ENCODE measurements at regions not wholly inside any gene's neighbourhood (a gene's known extent, or its start where the extent isn't known, plus 50 kb on each side); places are given as distances from the start of the nearest gene placed in this dataset.
"Not testable (repeated sequence)": the region's sequence is repeated elsewhere in the genome, so short reads cannot be mapped to it uniquely, and the experiment has no call there.

GRCh38 chr9:107778661-107779060 is 289.1 kb upstream of the KLF4 start:
- H3K9me3 Mint-ChIP-seq (ENCODE audit: low read depth): no peaks in the 10 kb centered on the region
- no peaks in the 10 kb centered on the region for H3K27me3 Mint-ChIP-seq
- no peak overlapping the region for H3K4me3 Mint-ChIP-seq
- H3K27ac Mint-ChIP-seq: no peak overlapping the region
- H3K36me3 Mint-ChIP-seq: no peaks in the 10 kb centered on the region
- no peaks in the 10 kb centered on the region for H3K4me1 Mint-ChIP-seq (ENCODE audit: low read depth)

GRCh38 chr9:107774099-107774498 is 284.5 kb upstream of the KLF4 start:
- not testable (repeated sequence) for H3K4me3 Mint-ChIP-seq; H3K27ac Mint-ChIP-seq; H3K36me3 Mint-ChIP-seq; H3K27me3 Mint-ChIP-seq; H3K9me3 Mint-ChIP-seq (ENCODE audit: low read depth); H3K4me1 Mint-ChIP-seq (ENCODE audit: low read depth)

- no peaks in the 10 kb centered on the region for H3K4me1 Mint-ChIP-seq (ENCODE audit: low read depth)
- no peaks in the 10 kb centered on the region for H3K9me3 Mint-ChIP-seq (ENCODE audit: low read depth)
- no peak overlapping the region for H3K27ac Mint-ChIP-seq
- no peaks in the 10 kb centered on the region for H3K36me3 Mint-ChIP-seq
- H3K4me3 Mint-ChIP-seq: no peak overlapping the region
- no peaks in the 10 kb centered on the region for H3K27me3 Mint-ChIP-seq
Observed at GRCh38 chr9:107772988-107773387, 283.4 kb upstream of the KLF4 start.

GRCh38 chr9:107770716-107771115 is 281.1 kb upstream of the KLF4 start:
- H3K27ac Mint-ChIP-seq: no peak overlapping the region
- H3K36me3 Mint-ChIP-seq: no peaks in the 10 kb centered on the region
- no peak overlapping the region for H3K4me3 Mint-ChIP-seq
- H3K27me3 Mint-ChIP-seq: no peaks in the 10 kb centered on the region
- no peaks in the 10 kb centered on the region for H3K4me1 Mint-ChIP-seq (ENCODE audit: low read depth)
- no peaks in the 10 kb centered on the region for H3K9me3 Mint-ChIP-seq (ENCODE audit: low read depth)

GRCh38 chr9:107768224-107768623 is 278.7 kb upstream of the KLF4 start:
- Mint-ChIP-seq H3K27ac (no peak overlapping the region), H3K27me3 (no peaks in the 10 kb centered on the region), H3K4me3 (no peak overlapping the region), H3K36me3 (no peaks in the 10 kb centered on the region), H3K9me3 (ENCODE audit: low read depth) (no peaks in the 10 kb centered on the region), H3K4me1 (ENCODE audit: low read depth) (no peaks in the 10 kb centered on the region)

- Mint-ChIP-seq H3K9me3 (ENCODE audit: low read depth) (no peaks in the 10 kb centered on the region), H3K4me3 (no peak overlapping the region), H3K27ac (no peak overlapping the region), H3K4me1 (ENCODE audit: low read depth) (no peaks in the 10 kb centered on the region), H3K27me3 (no peaks in the 10 kb centered on the region), H3K36me3 (no peaks in the 10 kb centered on the region)
Observed at GRCh38 chr9:107767711-107768110, 278.1 kb upstream of the KLF4 start.

- not testable (repeated sequence) for H3K27ac Mint-ChIP-seq; H3K9me3 Mint-ChIP-seq (ENCODE audit: low read depth); H3K27me3 Mint-ChIP-seq; H3K4me1 Mint-ChIP-seq (ENCODE audit: low read depth); H3K4me3 Mint-ChIP-seq; H3K36me3 Mint-ChIP-seq
Observed at GRCh38 chr9:107763469-107763868, 273.9 kb upstream of the KLF4 start.

- Mint-ChIP-seq H3K36me3 (no peaks in the 10 kb centered on the region), H3K4me1 (ENCODE audit: low read depth) (no peaks in the 10 kb centered on the region), H3K27me3 (no peaks in the 10 kb centered on the region), H3K9me3 (ENCODE audit: low read depth) (peaks cover 4% of the 10 kb centered on the region), H3K4me3 (no peak overlapping the region), H3K27ac (no peak overlapping the region)
Observed at GRCh38 chr9:107761307-107761706, 271.7 kb upstream of the KLF4 start.

GRCh38 chr9:107760469-107761242 is 271.1 kb upstream of the KLF4 start:
- no peak overlapping the region for H3K4me3 Mint-ChIP-seq
- H3K27ac Mint-ChIP-seq: no peak overlapping the region
- H3K27me3 Mint-ChIP-seq: no peaks in the 10 kb centered on the region
- H3K4me1 Mint-ChIP-seq (ENCODE audit: low read depth): no peaks in the 10 kb centered on the region
- H3K9me3 Mint-ChIP-seq (ENCODE audit: low read depth): peaks cover 4% of the 10 kb centered on the region
- H3K36me3 Mint-ChIP-seq: no peaks in the 10 kb centered on the region

- Mint-ChIP-seq H3K4me1 (ENCODE audit: low read depth) (no peaks in the 10 kb centered on the region), H3K4me3 (no peak overlapping the region), H3K36me3 (no peaks in the 10 kb centered on the region), H3K27me3 (no peaks in the 10 kb centered on the region), H3K9me3 (ENCODE audit: low read depth) (peaks cover 4% of the 10 kb centered on the region), H3K27ac (no peak overlapping the region)
Observed at GRCh38 chr9:107759823-107760166, 270.2 kb upstream of the KLF4 start.

- no peaks in the 10 kb centered on the region for H3K4me1 Mint-ChIP-seq (ENCODE audit: low read depth)
- no peaks in the 10 kb centered on the region for H3K27me3 Mint-ChIP-seq
- H3K4me3 Mint-ChIP-seq: no peak overlapping the region
- H3K36me3 Mint-ChIP-seq: no peaks in the 10 kb centered on the region
- H3K27ac Mint-ChIP-seq: no peak overlapping the region
- peaks cover 4% of the 10 kb centered on the region for H3K9me3 Mint-ChIP-seq (ENCODE audit: low read depth)
Observed at GRCh38 chr9:107759009-107759822, 269.6 kb upstream of the KLF4 start.

- Mint-ChIP-seq H3K4me1 (ENCODE audit: low read depth) (no peaks in the 10 kb centered on the region), H3K27me3 (no peaks in the 10 kb centered on the region), H3K27ac (no peak overlapping the region)
Observed at GRCh38 chr9:107756091-107756490, 266.5 kb upstream of the KLF4 start.

GRCh38 chr9:107755246-107755645 is 265.7 kb upstream of the KLF4 start:
- Mint-ChIP-seq H3K36me3 (no peaks in the 10 kb centered on the region), H3K27me3 (no peaks in the 10 kb centered on the region), H3K9me3 (ENCODE audit: low read depth) (no peaks in the 10 kb centered on the region), H3K4me1 (ENCODE audit: low read depth) (no peaks in the 10 kb centered on the region), H3K4me3 (no peak overlapping the region), H3K27ac (no peak overlapping the region)

More at GRCh38 chr9:107756091-107756490, 266.5 kb upstream of the KLF4 start:
- no peak overlapping the region for H3K4me3 Mint-ChIP-seq
- H3K36me3 Mint-ChIP-seq: no peaks in the 10 kb centered on the region
- H3K9me3 Mint-ChIP-seq (ENCODE audit: low read depth): no peaks in the 10 kb centered on the region

- Mint-ChIP-seq H3K27me3 (no peaks in the 10 kb centered on the region), H3K4me3 (no peak overlapping the region), H3K9me3 (ENCODE audit: low read depth) (no peaks in the 10 kb centered on the region), H3K4me1 (ENCODE audit: low read depth) (no peaks in the 10 kb centered on the region), H3K36me3 (no peaks in the 10 kb centered on the region), H3K27ac (no peak overlapping the region)
Observed at GRCh38 chr9:107751567-107752210, 262.1 kb upstream of the KLF4 start.

- H3K9me3 Mint-ChIP-seq (ENCODE audit: low read depth): no peaks in the 10 kb centered on the region
Observed at GRCh38 chr9:107750741-107751566, 261.4 kb upstream of the KLF4 start.

More at GRCh38 chr9:107750741-107751566, 261.4 kb upstream of the KLF4 start:
- H3K4me3 Mint-ChIP-seq: no peak overlapping the region
- H3K27ac Mint-ChIP-seq: no peak overlapping the region
- H3K4me1 Mint-ChIP-seq (ENCODE audit: low read depth): no peaks in the 10 kb centered on the region
- no peaks in the 10 kb centered on the region for H3K36me3 Mint-ChIP-seq
- no peaks in the 10 kb centered on the region for H3K27me3 Mint-ChIP-seq

Data from activated naive CD8-positive, alpha-beta T cell (primary cell).